ENCODE measurements at regions not wholly inside any gene's neighbourhood (a gene's known extent, or its start where the extent isn't known, plus 50 kb on each side); places are given as distances from the start of the nearest gene placed in this dataset.

DNA sequence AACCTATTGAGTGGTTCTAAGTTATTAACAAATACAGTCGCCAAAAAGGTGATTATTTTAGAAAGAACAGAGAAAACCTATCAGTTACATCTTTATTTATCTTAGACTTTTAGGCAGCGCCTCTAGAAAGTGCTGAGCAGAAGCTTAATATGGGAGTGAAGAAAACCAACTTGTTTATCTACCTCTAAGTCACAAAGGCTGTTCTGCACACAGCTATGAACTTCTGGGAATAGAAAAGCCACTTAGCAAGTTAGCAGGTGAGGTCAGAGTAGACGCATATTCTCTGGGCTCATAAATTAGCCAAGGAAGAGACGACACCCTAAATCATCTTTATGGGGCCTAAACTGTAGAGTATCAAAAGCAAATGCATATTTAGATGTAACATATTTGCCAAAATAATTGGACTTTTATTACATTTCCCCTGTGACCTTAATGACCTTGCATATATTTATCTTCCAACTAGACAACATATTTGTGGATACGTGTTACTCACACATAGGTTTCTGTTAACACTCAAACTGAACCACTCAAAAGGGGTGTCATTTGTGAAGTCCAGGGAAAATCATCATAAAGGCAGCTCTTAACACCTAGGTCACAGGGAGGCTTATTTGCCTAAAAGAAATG, 267.1 kb downstream of the ADGB start:
- WGBS, 2 donors = 78 to 84% methylated on average over 5 of the region's 5 CpGs
- Histone ChIP-seq H3K4me1 (ENCODE audit: control insufficient read depth in 1 of 2, insufficient read depth in 2 of 2, low read length in 2 of 2) (no peaks in the 10 kb centered on the region), H3K36me3 (ENCODE audit: control insufficient read depth in 1 of 2, insufficient read depth in 2 of 2, low read length in 1 of 2) (no peaks in the 10 kb centered on the region), H3K4me3 (ENCODE audit: low read length in 2 of 2) (no peak overlapping the region), H3K27me3 (ENCODE audit: control insufficient read depth in 1 of 2, insufficient read depth in 2 of 2, low read length in 1 of 2) (no peaks in the 10 kb centered on the region), H3K27ac (ENCODE audit: low read depth in 1 of 2, low read length in 2 of 2) (no peak overlapping the region), H3K9me3 (ENCODE audit: control insufficient read depth, low read length) (no peaks in the 10 kb centered on the region)
- ATAC-seq (ENCODE audit: low FRiP score) (no peak), DNase-seq (no peak)
- intact Hi-C loops (cut with DNase I) = no loop called here

DNA sequence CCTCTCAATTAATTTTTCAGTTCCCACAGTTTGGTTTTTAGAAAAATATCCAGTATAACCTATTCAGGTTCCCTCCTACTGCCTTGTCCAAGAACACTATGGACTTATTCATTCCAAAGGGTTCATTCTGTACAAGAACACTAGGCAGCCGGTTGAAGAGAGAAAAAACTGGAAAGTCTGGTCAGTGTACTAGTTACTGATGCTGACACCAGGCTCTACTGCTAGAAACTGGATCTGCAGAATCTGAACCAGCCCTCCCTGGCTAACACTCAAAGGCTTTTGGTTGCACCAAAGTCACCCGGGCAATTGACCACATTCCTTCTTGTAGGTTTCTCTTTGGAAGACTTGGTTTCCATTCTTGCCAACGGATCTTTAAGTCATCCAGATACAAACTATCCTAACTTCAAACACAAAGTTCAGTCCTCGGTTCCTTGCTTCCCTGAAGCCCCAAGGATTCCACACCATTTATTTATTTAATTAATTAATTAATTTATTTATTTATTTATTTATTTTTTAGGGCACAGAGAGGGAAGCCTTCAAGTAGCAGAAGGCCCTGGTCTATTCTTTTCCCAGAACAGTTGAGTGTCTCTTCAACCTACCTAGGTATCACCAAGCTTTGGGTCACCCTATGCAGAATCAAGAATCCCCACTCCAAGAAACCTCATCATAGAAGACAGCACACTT, 268.1 kb downstream of the ADGB start:
- intact Hi-C loops (cut with DNase I) = no loop called here
- no peaks in the 10 kb centered on the region for H3K27me3 ChIP-seq (ENCODE audit: control insufficient read depth in 1 of 2, insufficient read depth in 2 of 2, low read length in 1 of 2)
- no peaks in the 10 kb centered on the region for H3K4me1 ChIP-seq (ENCODE audit: control insufficient read depth in 1 of 2, insufficient read depth in 2 of 2, low read length in 2 of 2)
- DNase-seq (no peak), ATAC-seq (ENCODE audit: low FRiP score) (no peak)
- H3K4me3 ChIP-seq (ENCODE audit: low read length in 2 of 2) = no peak overlapping the region
- no peaks in the 10 kb centered on the region for H3K36me3 ChIP-seq (ENCODE audit: control insufficient read depth in 1 of 2, insufficient read depth in 2 of 2, low read length in 1 of 2)
- WGBS, 2 donors = 91 to 94% methylated on average over 4 of the region's 4 CpGs
- no peak overlapping the region for H3K27ac ChIP-seq (ENCODE audit: low read depth in 1 of 2, low read length in 2 of 2)
- no peaks in the 10 kb centered on the region for H3K9me3 ChIP-seq (ENCODE audit: control insufficient read depth, low read length)

DNA sequence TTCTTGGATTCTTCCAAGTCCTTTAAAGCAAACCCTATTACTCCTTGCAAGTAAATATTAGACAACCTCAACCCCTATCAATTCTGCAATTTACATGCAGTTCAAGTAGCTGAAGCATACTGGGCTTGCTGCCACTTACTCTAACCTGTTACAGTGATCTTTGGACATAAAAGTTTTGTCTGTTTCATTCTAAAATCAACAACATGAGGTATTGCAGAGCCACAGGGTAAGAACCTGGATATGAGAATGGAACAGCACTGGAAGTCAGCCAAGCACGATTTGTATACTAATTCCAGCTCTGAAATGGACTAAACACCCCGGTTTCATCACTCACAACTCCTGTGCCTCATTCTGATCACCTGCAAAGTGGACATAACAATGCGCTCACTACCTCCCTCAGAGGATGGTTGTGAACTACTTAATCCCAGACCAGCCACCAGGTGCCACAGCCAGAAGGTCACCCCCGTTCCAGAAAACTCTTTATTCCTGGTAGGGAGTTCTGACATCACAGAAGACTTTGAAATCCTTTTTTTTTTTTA, 270.0 kb downstream of the ADGB start:
- no peak overlapping the region for H3K4me3 ChIP-seq (ENCODE audit: low read length in 2 of 2)
- no peaks in the 10 kb centered on the region for H3K4me1 ChIP-seq (ENCODE audit: control insufficient read depth in 1 of 2, insufficient read depth in 2 of 2, low read length in 2 of 2)
- H3K27ac ChIP-seq (ENCODE audit: low read depth in 1 of 2, low read length in 2 of 2) = no peak overlapping the region
- no peaks in the 10 kb centered on the region for H3K36me3 ChIP-seq (ENCODE audit: control insufficient read depth in 1 of 2, insufficient read depth in 2 of 2, low read length in 1 of 2)
- no peaks in the 10 kb centered on the region for H3K9me3 ChIP-seq (ENCODE audit: control insufficient read depth, low read length)
- no peak for ATAC-seq (ENCODE audit: low FRiP score)
- intact Hi-C loops (cut with DNase I) = no loop called here
- H3K27me3 ChIP-seq (ENCODE audit: control insufficient read depth in 1 of 2, insufficient read depth in 2 of 2, low read length in 1 of 2) = no peaks in the 10 kb centered on the region
- no peak for DNase-seq
- 85 to 94% methylated on average over 4 of the region's 4 CpGs for WGBS, 2 donors

DNA sequence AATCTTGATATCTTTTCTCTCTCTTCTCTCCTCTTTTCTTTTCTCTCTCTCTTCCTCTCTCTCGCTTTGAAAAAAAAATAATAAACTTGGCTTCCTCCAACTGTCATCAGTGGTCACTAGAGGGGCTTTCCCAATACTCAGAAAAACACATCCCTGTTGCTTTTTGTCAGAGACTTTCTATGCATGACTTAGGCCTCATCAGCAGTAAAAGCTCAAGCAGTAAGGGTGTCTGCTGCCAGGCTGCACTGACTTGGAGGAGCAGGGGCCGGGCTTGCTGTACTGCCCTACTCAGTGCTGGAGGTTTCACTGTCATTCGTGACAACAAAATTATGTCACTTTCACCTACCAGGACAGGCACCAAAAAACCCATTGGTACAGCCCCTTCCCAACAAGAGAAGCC, 272.0 kb downstream of the ADGB start:
- no peak overlapping the region for H3K4me3 ChIP-seq (ENCODE audit: low read length in 2 of 2)
- DNase-seq (no peak), ATAC-seq (ENCODE audit: low FRiP score) (no peak)
- no peak overlapping the region for H3K27ac ChIP-seq (ENCODE audit: low read depth in 1 of 2, low read length in 2 of 2)
- intact Hi-C loops (cut with DNase I) = no loop called here
- H3K27me3 ChIP-seq (ENCODE audit: control insufficient read depth in 1 of 2, insufficient read depth in 2 of 2, low read length in 1 of 2) = no peaks in the 10 kb centered on the region
- WGBS, 2 donors = 76 to 83% methylated on average over 3 of the region's 3 CpGs
- no peaks in the 10 kb centered on the region for H3K4me1 ChIP-seq (ENCODE audit: control insufficient read depth in 1 of 2, insufficient read depth in 2 of 2, low read length in 2 of 2)
- H3K9me3 ChIP-seq (ENCODE audit: control insufficient read depth, low read length) = no peaks in the 10 kb centered on the region
- H3K36me3 ChIP-seq (ENCODE audit: control insufficient read depth in 1 of 2, insufficient read depth in 2 of 2, low read length in 1 of 2) = no peaks in the 10 kb centered on the region

DNA sequence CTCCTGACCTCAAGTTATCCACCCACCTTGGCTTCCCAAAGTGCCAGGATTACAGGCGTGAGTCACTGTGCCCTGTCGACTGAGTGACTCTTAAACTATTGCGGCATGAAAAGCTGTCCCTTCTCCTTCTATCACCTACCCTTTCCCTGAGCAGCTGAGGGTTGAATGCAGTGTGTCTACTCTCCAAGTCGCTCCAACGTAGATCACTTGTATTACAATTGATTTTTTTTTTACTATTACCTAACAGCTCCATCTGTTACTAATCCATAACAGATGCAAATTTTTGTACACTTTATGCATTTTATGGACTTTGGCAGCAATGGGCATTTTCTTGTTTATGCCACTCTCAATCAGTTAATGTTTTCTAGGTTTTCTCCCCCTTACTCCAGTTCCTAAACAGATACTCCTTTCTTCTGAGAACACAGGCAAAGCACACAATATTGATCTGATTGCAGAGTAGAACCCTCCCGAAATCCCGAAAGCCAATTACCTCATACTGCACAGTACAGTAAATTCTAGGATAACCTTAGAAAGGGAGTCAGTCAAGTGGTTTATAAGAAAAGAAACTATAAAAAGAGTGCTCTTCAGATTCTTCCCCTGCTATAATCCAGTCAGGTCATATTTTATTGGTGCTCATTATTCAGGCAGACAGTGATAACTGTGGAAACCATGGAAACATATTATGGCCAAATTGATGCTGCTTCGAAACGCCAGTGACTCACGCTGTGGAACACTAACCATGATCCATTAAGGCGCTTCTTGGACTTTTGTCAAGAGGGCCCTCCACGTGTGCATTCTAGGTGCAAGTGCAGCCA, 273.0 kb downstream of the ADGB start:
- no peak for ATAC-seq (ENCODE audit: low FRiP score)
- Histone ChIP-seq H3K9me3 (ENCODE audit: control insufficient read depth, low read length) (no peaks in the 10 kb centered on the region), H3K4me1 (ENCODE audit: control insufficient read depth in 1 of 2, insufficient read depth in 2 of 2, low read length in 2 of 2) (no peaks in the 10 kb centered on the region), H3K36me3 (ENCODE audit: control insufficient read depth in 1 of 2, insufficient read depth in 2 of 2, low read length in 1 of 2) (no peaks in the 10 kb centered on the region), H3K4me3 (ENCODE audit: low read length in 2 of 2) (no peak overlapping the region), H3K27ac (ENCODE audit: low read depth in 1 of 2, low read length in 2 of 2) (no peak overlapping the region), H3K27me3 (ENCODE audit: control insufficient read depth in 1 of 2, insufficient read depth in 2 of 2, low read length in 1 of 2) (no peaks in the 10 kb centered on the region)
- intact Hi-C loops (cut with DNase I) = no loop called here
- WGBS, 2 donors = 88 to 92% methylated on average over 12 of the region's 12 CpGs
- DNase-seq = no peak

- H3K4me1 ChIP-seq (ENCODE audit: control insufficient read depth in 1 of 2, insufficient read depth in 2 of 2, low read length in 2 of 2) = no peaks in the 10 kb centered on the region
- H3K9me3 ChIP-seq (ENCODE audit: control insufficient read depth, low read length) = no peaks in the 10 kb centered on the region
- no peak for DNase-seq
- H3K4me3 ChIP-seq (ENCODE audit: low read length in 2 of 2) = no peak overlapping the region
- ATAC-seq (ENCODE audit: low FRiP score) = no peak
- no peak overlapping the region for H3K27ac ChIP-seq (ENCODE audit: low read depth in 1 of 2, low read length in 2 of 2)
- 90 to 94% methylated on average over 1 of the region's 1 CpG for WGBS, 2 donors
- intact Hi-C loops (cut with DNase I) = no loop called here
- no peaks in the 10 kb centered on the region for H3K36me3 ChIP-seq (ENCODE audit: control insufficient read depth in 1 of 2, insufficient read depth in 2 of 2, low read length in 1 of 2)
- no peaks in the 10 kb centered on the region for H3K27me3 ChIP-seq (ENCODE audit: control insufficient read depth in 1 of 2, insufficient read depth in 2 of 2, low read length in 1 of 2)
Measured at GRCh38 chr6:146872426-146872785, 273.6 kb downstream of the ADGB start.

GRCh38 chr6:146874278-146875018, 275.7 kb downstream of the ADGB start:
- ATAC-seq (ENCODE audit: low FRiP score) (no peak), DNase-seq (no peak)
- intact Hi-C loops (cut with DNase I) = no loop called here
- Histone ChIP-seq H3K4me3 (ENCODE audit: low read length in 2 of 2) (no peak overlapping the region), H3K27ac (ENCODE audit: low read depth in 1 of 2, low read length in 2 of 2) (no peak overlapping the region), H3K9me3 (ENCODE audit: control insufficient read depth, low read length) (no peaks in the 10 kb centered on the region), H3K36me3 (ENCODE audit: control insufficient read depth in 1 of 2, insufficient read depth in 2 of 2, low read length in 1 of 2) (no peaks in the 10 kb centered on the region), H3K27me3 (ENCODE audit: control insufficient read depth in 1 of 2, insufficient read depth in 2 of 2, low read length in 1 of 2) (no peaks in the 10 kb centered on the region), H3K4me1 (ENCODE audit: control insufficient read depth in 1 of 2, insufficient read depth in 2 of 2, low read length in 2 of 2) (no peaks in the 10 kb centered on the region)
- WGBS, 2 donors = 90 to 92% methylated on average over 4 of the region's 4 CpGs

GRCh38 chr6:146875927-146876270, 277.1 kb downstream of the ADGB start:
- ATAC-seq (ENCODE audit: low FRiP score) = no peak
- intact Hi-C loops (cut with DNase I) = no loop called here
- no peaks in the 10 kb centered on the region for H3K4me1 ChIP-seq (ENCODE audit: control insufficient read depth in 1 of 2, insufficient read depth in 2 of 2, low read length in 2 of 2)
- H3K4me3 ChIP-seq (ENCODE audit: low read length in 2 of 2) = no peak overlapping the region
- no peaks in the 10 kb centered on the region for H3K36me3 ChIP-seq (ENCODE audit: control insufficient read depth in 1 of 2, insufficient read depth in 2 of 2, low read length in 1 of 2)
- WGBS, 2 donors = 92 to 94% methylated on average over 4 of the region's 4 CpGs
- no peak for DNase-seq
- no peaks in the 10 kb centered on the region for H3K27me3 ChIP-seq (ENCODE audit: control insufficient read depth in 1 of 2, insufficient read depth in 2 of 2, low read length in 1 of 2)
- no peak overlapping the region for H3K27ac ChIP-seq (ENCODE audit: low read depth in 1 of 2, low read length in 2 of 2)
- H3K9me3 ChIP-seq (ENCODE audit: control insufficient read depth, low read length) = no peaks in the 10 kb centered on the region
